SK-N-SH (cell line): ENCODE measurements at regions not wholly inside any gene's neighbourhood (a gene's known extent, or its start where the extent isn't known, plus 50 kb on each side); places are given as distances from the start of the nearest gene placed in this dataset.

Experiments
- CTCF ChIA-PET: fragments of 300-600, 350-600 bp; formaldehyde crosslinking; extraction: SDS; loops from one replicate; lab custom pipeline; 2021; lab: Yijun Ruan, JAX
- POLR2A ChIA-PET: fragments of 350-600 bp; sonication (Branson Sonifier 250); formaldehyde crosslinking; extraction: SDS; loops from one replicate; lab custom pipeline; 2020; ENCODE audit warnings: antibody characterized with exemption, inconsistent platforms; lab: Yijun Ruan, JAX
- DNase-seq: peaks from one replicate; pipeline ENCODE4 v3.0.0; 2012
- H2AFZ ChIP-seq: fragments of 200-600 bp; sonication (generic); 2 replicates; pipeline ENCODE4 v1.8.1; 2016; ENCODE audit warnings: antibody characterized with exemption, mild to moderate bottlenecking, low read depth
- H3F3A ChIP-seq: fragments of 200-600 bp; sonication (generic); replicated peaks from 2 replicates; pipeline ENCODE3; 2016; ENCODE audit warnings: antibody characterized with exemption, mild to moderate bottlenecking; ENCODE audit not compliant: insufficient read depth
- H3K27ac ChIP-seq, 2 experiments: fragments of 200-500 bp in 1 of 2; fragments of 200-600 bp in 1 of 2; sonication (Bioruptor generic) in 1 of 2; sonication (generic), shearing (Covaris generic) in 1 of 2; 2 replicates each; pipeline versions ENCODE4 v1.5.1 to v1.6.1; 2014 to 2016; ENCODE audit warnings: low read depth in 2 of 2, inconsistent platforms in 1 of 2, low read length in 1 of 2, mild to moderate bottlenecking in 1 of 2, mixed read lengths in 1 of 2
- H3K27me3 ChIP-seq: fragments of 200-600 bp; sonication (generic), shearing (Covaris generic); 2 replicates; pipeline ENCODE4 v1.6.1; 2016; ENCODE audit warnings: mixed run types; ENCODE audit not compliant: insufficient read depth
- H3K36me3 ChIP-seq, 2 experiments: fragments of 200-500 bp in 1 of 2; fragments of 200-600 bp in 1 of 2; sonication (Bioruptor generic) in 1 of 2; sonication (generic) in 1 of 2; replicated peaks in 1 of 2; 2 replicates each; pipeline versions ENCODE3 to v1.5.1; 2014 to 2016; ENCODE audit warnings: low read length in 1 of 2, mild to moderate bottlenecking in 1 of 2; ENCODE audit not compliant: insufficient read depth in 2 of 2, control insufficient read depth in 1 of 2
- H3K4me1 ChIP-seq, 2 experiments: fragments of 200-500 bp in 1 of 2; fragments of 200-600 bp in 1 of 2; sonication (Bioruptor generic) in 1 of 2; sonication (generic), shearing (Covaris generic) in 1 of 2; 2 replicates each; pipeline versions ENCODE4 v1.5.1 to v1.6.1; 2014 to 2016; ENCODE audit warnings: low read depth in 1 of 2, low read length in 1 of 2, mixed run types in 1 of 2; ENCODE audit not compliant: insufficient read depth in 2 of 2, control insufficient read depth in 1 of 2
- H3K4me2 ChIP-seq: fragments of 200-600 bp; sonication (generic), shearing (Covaris generic); 2 replicates; pipeline ENCODE4 v1.6.1; 2017; ENCODE audit warnings: mixed run types
- H3K4me3 ChIP-seq, 2 experiments: fragments of 200-500 bp in 1 of 2; fragments of 200-600 bp in 1 of 2; sonication (Bioruptor generic) in 1 of 2; sonication (generic), shearing (Covaris generic) in 1 of 2; 2 replicates each; pipeline versions ENCODE4 v1.5.1 to v1.8.1; 2014 to 2016; ENCODE audit warnings: low read depth in 2 of 2, inconsistent platforms in 1 of 2, low read length in 1 of 2, mild to moderate bottlenecking in 1 of 2, mixed read lengths in 1 of 2, moderate library complexity in 1 of 2
- H3K79me2 ChIP-seq: fragments of 200-600 bp; sonication (generic); 2 replicates; pipeline ENCODE4 v1.8.1; 2017; ENCODE audit warnings: mild to moderate bottlenecking; ENCODE audit not compliant: insufficient read depth
- H3K9ac ChIP-seq: fragments of 200-600 bp; sonication (generic); 2 replicates; pipeline ENCODE4 v1.6.1; 2017; ENCODE audit warnings: mixed run types
- H3K9me2 ChIP-seq: fragments of 200-600 bp; sonication (generic); 2 replicates; pipeline ENCODE4 v1.6.1; 2017; ENCODE audit warnings: mixed run types
- H3K9me3 ChIP-seq: fragments of 200-600 bp; sonication (generic); 2 replicates; pipeline ENCODE4 v1.6.1; 2017; ENCODE audit warnings: mixed run types, mild to moderate bottlenecking, moderate library complexity
- H4K20me1 ChIP-seq: fragments of 200-600 bp; sonication (generic); 2 replicates; pipeline ENCODE4 v1.6.1; 2017; ENCODE audit warnings: mild to moderate bottlenecking, mixed run types; ENCODE audit not compliant: insufficient read depth
- EP300 ChIP-seq, 2 experiments: IDR thresholded peaks; 2 replicates each; pipeline versions ENCODE4 v1.4.0 to v1.6.1; 2012; ENCODE audit warnings: borderline replicate concordance in 1 of 2, low read depth in 1 of 2, low read length in 1 of 2
- EZH2phosphoT487 ChIP-seq: fragments of 200-600 bp; sonication (generic); IDR thresholded peaks from 2 replicates; pipeline ENCODE4 v1.6.1; 2017; ENCODE audit warnings: low read depth, mixed run types, mild to moderate bottlenecking, antibody characterized with exemption, moderate library complexity, borderline replicate concordance
- FOXJ3 ChIP-seq: sonication (generic); formaldehyde crosslinking; IDR thresholded peaks from 2 replicates; pipeline ENCODE4 v1.5.1; 2020; ENCODE audit warnings: mild to moderate bottlenecking, missing genetic modification reagents
- MEF2A ChIP-seq: IDR thresholded peaks from 2 replicates; pipeline ENCODE4 v1.4.0; 2012; ENCODE audit warnings: low read depth, borderline replicate concordance
- NFIC ChIP-seq: IDR thresholded peaks from 2 replicates; pipeline ENCODE4 v1.4.0; 2012; ENCODE audit warnings: borderline replicate concordance
- RFX5 ChIP-seq: IDR thresholded peaks from 2 replicates; pipeline ENCODE4 v1.6.1; 2012; ENCODE audit warnings: mild to moderate bottlenecking, improper control_type of control experiment, low read length
- RXRA ChIP-seq: IDR thresholded peaks from 2 replicates; pipeline ENCODE4 v1.4.0; 2012; ENCODE audit warnings: low read depth, mild to moderate bottlenecking, borderline replicate concordance
- SIN3A ChIP-seq: IDR thresholded peaks from 2 replicates; pipeline ENCODE4 v1.6.1; 2012; ENCODE audit warnings: low read depth, mild to moderate bottlenecking, low read length, moderate library complexity, borderline replicate concordance
- TAF1 ChIP-seq: IDR thresholded peaks from 2 replicates; pipeline ENCODE4 v1.6.1; 2012; ENCODE audit warnings: low read depth, mild to moderate bottlenecking, low read length, moderate library complexity, borderline replicate concordance
- TF ChIP-seq, protein P1 (sequence below): IDR thresholded peaks from 2 replicates; pipeline ENCODE4; 2012
- TF ChIP-seq, protein P2 (sequence below): IDR thresholded peaks from 2 replicates; pipeline ENCODE4 v1.6.1; 2012; ENCODE audit warnings: mild to moderate bottlenecking, low read depth, low read length, moderate library complexity
- TF ChIP-seq, protein P3 (sequence below): fragments of 200-600 bp; sonication (generic); IDR thresholded peaks from 2 replicates; pipeline ENCODE4 v1.6.1; 2017; ENCODE audit warnings: antibody characterized with exemption, mild to moderate bottlenecking, moderate library complexity

DNA sequence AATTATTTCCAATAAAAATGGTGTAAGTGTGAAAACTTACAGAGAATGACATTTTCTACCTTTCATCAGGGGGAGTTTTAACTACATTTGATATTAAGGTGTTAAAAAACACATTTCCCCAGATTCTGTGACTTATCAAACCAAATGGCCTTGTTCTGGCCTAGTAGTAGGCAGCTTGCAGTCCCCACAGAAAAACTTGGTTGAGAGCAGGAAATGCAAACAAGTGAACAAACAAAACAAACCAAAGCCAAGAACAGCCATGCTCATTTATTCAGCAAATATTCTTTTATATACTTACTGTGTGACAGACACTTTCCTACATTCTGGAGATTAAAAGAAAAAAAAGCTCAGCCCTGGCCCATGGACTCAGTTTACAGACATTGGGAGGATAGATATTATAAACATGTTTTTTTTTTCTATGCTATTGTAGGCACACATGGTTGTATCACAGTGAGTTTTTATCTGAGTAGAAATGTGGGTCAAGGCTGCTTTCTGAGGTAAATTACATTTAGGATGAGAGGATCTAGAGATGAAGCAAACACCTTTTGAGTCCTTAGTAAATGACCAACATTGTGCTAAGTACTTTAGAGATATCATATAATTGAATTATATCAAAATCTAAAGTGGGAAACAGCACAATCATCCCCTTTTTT is 449.2 kb upstream of the AADAT start:
- Histone ChIP-seq H3K36me3 (no peaks in the 10 kb centered on the region), H3K9me2 (no peaks in the 10 kb centered on the region), H3K27ac (no peak overlapping the region), H3K9me3 (no peaks in the 10 kb centered on the region), H3F3A (no peaks in the 10 kb centered on the region), H3K4me2 (no peak overlapping the region), H4K20me1 (no peaks in the 10 kb centered on the region), H2AFZ (no peak overlapping the region), H3K27me3 (no peaks in the 10 kb centered on the region), H3K4me3 (no peak overlapping the region), H3K79me2 (no peaks in the 10 kb centered on the region), H3K9ac (no peak overlapping the region), H3K4me1 (no peaks in the 10 kb centered on the region)
- CTCF ChIA-PET, result no interaction called here
- TF ChIP-seq, protein P1, sequence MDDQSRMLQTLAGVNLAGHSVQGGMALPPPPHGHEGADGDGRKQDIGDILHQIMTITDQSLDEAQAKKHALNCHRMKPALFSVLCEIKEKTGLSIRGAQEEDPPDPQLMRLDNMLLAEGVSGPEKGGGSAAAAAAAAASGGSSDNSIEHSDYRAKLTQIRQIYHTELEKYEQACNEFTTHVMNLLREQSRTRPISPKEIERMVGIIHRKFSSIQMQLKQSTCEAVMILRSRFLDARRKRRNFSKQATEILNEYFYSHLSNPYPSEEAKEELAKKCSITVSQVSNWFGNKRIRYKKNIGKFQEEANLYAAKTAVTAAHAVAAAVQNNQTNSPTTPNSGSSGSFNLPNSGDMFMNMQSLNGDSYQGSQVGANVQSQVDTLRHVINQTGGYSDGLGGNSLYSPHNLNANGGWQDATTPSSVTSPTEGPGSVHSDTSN, result no peak
- TF ChIP-seq FOXJ3 (CRISPR knock-in tag) (no peak), SIN3A (no peak), EZH2phosphoT487 (no peak), RXRA (no peak), NFIC (no peak), EP300 (IDR thresholded peaks at IDR 0.05; ENCODE audit: borderline replicate concordance in 1 of 2, low read depth in 1 of 2, low read length in 1 of 2) (no peak), RFX5 (no peak), MEF2A (no peak), TAF1 (no peak)
- TF ChIP-seq, protein P2, sequence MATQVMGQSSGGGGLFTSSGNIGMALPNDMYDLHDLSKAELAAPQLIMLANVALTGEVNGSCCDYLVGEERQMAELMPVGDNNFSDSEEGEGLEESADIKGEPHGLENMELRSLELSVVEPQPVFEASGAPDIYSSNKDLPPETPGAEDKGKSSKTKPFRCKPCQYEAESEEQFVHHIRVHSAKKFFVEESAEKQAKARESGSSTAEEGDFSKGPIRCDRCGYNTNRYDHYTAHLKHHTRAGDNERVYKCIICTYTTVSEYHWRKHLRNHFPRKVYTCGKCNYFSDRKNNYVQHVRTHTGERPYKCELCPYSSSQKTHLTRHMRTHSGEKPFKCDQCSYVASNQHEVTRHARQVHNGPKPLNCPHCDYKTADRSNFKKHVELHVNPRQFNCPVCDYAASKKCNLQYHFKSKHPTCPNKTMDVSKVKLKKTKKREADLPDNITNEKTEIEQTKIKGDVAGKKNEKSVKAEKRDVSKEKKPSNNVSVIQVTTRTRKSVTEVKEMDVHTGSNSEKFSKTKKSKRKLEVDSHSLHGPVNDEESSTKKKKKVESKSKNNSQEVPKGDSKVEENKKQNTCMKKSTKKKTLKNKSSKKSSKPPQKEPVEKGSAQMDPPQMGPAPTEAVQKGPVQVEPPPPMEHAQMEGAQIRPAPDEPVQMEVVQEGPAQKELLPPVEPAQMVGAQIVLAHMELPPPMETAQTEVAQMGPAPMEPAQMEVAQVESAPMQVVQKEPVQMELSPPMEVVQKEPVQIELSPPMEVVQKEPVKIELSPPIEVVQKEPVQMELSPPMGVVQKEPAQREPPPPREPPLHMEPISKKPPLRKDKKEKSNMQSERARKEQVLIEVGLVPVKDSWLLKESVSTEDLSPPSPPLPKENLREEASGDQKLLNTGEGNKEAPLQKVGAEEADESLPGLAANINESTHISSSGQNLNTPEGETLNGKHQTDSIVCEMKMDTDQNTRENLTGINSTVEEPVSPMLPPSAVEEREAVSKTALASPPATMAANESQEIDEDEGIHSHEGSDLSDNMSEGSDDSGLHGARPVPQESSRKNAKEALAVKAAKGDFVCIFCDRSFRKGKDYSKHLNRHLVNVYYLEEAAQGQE, result no peak
- TF ChIP-seq, protein P3, sequence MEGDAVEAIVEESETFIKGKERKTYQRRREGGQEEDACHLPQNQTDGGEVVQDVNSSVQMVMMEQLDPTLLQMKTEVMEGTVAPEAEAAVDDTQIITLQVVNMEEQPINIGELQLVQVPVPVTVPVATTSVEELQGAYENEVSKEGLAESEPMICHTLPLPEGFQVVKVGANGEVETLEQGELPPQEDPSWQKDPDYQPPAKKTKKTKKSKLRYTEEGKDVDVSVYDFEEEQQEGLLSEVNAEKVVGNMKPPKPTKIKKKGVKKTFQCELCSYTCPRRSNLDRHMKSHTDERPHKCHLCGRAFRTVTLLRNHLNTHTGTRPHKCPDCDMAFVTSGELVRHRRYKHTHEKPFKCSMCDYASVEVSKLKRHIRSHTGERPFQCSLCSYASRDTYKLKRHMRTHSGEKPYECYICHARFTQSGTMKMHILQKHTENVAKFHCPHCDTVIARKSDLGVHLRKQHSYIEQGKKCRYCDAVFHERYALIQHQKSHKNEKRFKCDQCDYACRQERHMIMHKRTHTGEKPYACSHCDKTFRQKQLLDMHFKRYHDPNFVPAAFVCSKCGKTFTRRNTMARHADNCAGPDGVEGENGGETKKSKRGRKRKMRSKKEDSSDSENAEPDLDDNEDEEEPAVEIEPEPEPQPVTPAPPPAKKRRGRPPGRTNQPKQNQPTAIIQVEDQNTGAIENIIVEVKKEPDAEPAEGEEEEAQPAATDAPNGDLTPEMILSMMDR, result no peak
- no peak for DNase-seq
- POLR2A ChIA-PET, result no interaction called here
